ENCODE measurements at regions not wholly inside any gene's neighbourhood (a gene's known extent, or its start where the extent isn't known, plus 50 kb on each side); places are given as distances from the start of the nearest gene placed in this dataset.
"Not testable (repeated sequence)": the region's sequence is repeated elsewhere in the genome, so short reads cannot be mapped to it uniquely, and the experiment has no call there.

DNA sequence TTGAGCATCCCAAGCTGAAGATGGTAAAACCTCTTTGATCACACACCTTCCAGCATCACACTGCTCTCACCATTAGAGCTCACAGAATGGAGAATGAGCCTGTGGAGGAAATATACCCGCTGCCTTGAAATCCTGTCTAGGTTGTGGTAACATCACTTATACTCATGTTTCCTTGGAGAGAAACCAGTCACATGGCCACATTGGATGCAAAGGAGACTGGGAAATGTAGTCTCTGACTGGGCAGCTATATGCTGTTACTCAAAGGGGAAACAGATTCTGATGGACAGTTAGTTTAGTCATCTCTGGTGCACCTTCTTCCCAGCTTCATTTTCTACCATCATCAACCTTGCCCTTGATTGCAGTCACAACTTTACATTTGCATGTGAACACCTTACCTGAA lies 286.3 kb downstream of the ANKRD50 start:
- no peak for DNase-seq (ENCODE audit: low read depth)

GRCh38 chr4:124427095-124427767 lies 285.3 kb downstream of the ANKRD50 start:
- no peak for DNase-seq (ENCODE audit: low read depth)

GRCh38 chr4:124428648-124429047 lies 283.9 kb downstream of the ANKRD50 start:
- DNase-seq (ENCODE audit: low read depth): no peak

DNA sequence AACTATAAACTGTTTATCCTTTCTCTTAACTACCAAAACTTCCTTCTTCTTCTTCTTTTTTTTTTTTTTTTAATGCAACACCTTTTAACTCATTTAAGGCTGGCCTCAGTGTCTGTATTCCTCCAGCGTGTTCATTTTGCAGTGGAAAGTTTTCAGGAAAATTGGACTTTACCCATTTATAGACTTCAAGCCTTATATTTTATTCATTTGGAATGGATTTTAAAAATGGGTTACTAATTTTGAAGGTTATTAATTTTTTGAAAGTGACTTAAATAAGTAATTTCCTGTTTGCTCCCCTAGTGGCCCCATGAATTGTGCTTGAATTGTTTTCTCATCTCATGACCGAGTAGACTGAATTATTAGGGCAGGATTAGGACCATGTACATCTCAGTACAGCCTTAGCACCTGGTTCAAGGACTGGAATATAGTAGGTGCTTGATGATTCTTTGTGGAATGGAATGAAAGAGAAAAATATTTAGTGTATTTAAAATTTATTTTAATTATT lies 282.7 kb downstream of the ANKRD50 start:
- DNase-seq (ENCODE audit: low read depth): no peak

- no peak for DNase-seq (ENCODE audit: low read depth)
These were observed 280.8 kb downstream of the ANKRD50 start for GRCh38 chr4:124431653-124432192.

- DNase-seq (ENCODE audit: low read depth): no peak
These were observed 280.0 kb downstream of the ANKRD50 start for GRCh38 chr4:124432500-124432899.

GRCh38 chr4:124433044-124433443 lies 279.5 kb downstream of the ANKRD50 start:
- DNase-seq (ENCODE audit: low read depth): no peak

DNA sequence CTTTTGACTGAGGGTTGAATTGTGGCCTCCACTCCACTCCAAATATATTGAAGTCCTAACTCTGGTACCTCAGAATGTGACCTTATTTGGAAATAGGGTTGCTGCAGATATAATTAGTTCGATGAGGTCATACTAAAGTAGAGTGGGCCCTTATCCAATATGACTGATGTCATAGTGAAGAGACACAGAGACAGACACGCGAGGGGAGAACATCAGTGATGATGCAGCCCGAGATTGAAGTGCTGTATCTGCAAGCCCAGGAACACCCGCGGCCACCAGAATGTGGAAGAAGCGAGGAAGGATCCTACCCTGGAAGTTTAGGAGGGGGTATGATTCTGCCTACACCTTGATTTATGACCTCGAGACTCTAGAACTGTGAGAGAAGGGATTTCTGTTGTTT lies 279.0 kb downstream of the ANKRD50 start:
- no peak for DNase-seq (ENCODE audit: low read depth)

GRCh38 chr4:124435274-124435950 lies 277.1 kb downstream of the ANKRD50 start:
- DNase-seq (ENCODE audit: low read depth): no peak

DNA sequence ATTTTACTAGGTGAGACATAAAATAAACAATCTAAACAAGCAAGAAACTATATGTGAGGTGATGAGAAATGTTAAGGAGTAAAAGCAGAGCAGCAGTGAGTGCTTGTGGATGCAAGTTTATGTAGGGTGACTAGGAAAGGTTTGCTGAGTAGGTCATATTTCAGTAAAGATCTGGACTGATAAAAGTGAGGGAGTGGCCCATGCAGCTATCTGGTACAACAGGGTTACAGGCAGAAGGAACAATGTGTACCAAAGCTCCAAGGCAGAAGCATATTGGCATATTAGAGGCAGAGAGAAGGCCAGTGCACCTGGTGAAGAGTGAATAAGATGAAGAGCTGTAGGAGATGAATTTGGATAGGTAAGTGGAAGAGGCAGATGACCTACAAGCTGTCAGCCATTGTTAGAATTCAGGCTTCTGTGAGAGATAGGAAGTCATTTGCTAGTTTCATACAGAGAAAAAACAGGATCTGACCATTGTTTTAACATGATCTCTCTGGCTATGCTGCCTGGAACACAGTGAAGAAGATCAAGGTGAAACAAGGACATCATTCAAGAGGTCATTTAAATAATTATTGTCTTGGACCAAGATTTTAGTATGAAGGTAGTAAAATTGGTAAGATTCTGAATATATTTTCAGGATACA lies 274.6 kb downstream of the ANKRD50 start:
- no peak for DNase-seq (ENCODE audit: low read depth)

- DNase-seq (ENCODE audit: low read depth): no peak
These were observed 267.5 kb downstream of the ANKRD50 start for GRCh38 chr4:124445071-124445470.

- no peak for DNase-seq (ENCODE audit: low read depth)
These were observed 262.7 kb downstream of the ANKRD50 start for GRCh38 chr4:124449881-124450280.

DNA sequence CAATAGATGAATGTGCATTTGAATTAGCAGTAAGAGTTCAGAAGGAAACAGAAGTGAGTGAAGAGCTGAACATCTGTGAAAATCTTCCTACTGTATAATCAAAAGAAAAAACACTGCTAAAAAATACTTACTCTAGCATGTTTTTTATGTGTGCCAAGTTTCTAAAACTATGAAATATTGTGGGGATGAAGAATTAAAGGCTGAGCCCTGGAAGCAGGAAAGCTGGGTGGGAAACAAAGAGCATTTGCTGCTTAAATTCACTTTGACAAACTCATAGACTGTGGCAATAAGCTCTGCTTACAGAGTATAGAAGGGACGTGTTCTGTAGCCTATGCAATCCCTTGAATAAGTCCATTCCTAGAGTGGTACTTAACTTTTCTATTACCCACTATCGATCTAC lies 261.7 kb downstream of the ANKRD50 start:
- no peak for DNase-seq (ENCODE audit: low read depth)

GRCh38 chr4:124454772-124455270 lies 257.7 kb downstream of the ANKRD50 start:
- DNase-seq (ENCODE audit: low read depth): no peak

DNA sequence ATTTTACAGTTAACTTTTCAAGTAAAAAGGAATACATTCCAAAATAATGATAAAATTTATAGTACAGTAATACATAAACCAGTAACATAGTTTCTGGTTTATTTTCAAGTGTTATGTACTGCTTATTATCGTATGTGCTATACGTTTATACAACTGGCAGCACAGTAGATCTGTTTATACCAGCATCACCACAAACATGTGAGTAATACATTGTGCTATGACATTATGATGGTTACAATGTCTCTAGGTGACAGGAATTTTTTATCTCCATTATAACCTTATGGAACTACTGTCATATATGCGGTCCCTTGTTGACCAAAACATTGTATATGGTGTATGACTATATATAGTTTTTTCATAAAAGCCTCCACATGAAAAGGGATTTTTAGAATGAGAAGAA lies 256.9 kb downstream of the ANKRD50 start:
- no peak for DNase-seq (ENCODE audit: low read depth)

GRCh38 chr4:124459196-124459940 lies 253.2 kb downstream of the ANKRD50 start:
- no peak for DNase-seq (ENCODE audit: low read depth)

- DNase-seq (ENCODE audit: low read depth): no peak
These were observed 252.6 kb downstream of the ANKRD50 start for GRCh38 chr4:124459941-124460310.

DNA sequence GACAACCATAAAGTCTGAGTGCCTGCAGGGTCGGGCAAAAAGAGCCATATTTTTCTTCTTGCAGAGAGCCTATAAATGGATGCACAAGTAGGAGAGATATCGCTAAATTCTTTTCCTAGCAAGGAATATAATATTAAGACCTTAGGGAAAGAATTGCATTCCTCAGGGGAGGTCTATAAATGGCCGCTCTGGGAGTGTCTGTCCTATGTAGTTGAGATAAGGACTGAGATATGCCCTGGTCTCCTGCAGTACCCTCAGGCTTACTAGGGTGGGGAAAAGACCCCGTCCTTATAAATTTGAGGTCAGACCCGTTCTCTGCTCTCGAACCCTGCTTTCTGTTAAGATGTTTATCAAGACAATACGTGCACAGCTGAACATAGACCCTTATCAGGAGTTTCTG lies 250.9 kb downstream of the ANKRD50 start:
- DNase-seq (ENCODE audit: low read depth): not testable (repeated sequence)

- DNase-seq (ENCODE audit: low read depth): no peak
These were observed 249.3 kb downstream of the ANKRD50 start for GRCh38 chr4:124462954-124463828.

- DNase-seq (ENCODE audit: low read depth): no peak
These were observed 247.7 kb downstream of the ANKRD50 start for GRCh38 chr4:124464836-124465235.

- DNase-seq (ENCODE audit: low read depth): no peak
These were observed 244.2 kb downstream of the ANKRD50 start for GRCh38 chr4:124468360-124468759.
